ENCODE measurements at regions not wholly inside any gene's neighbourhood (a gene's known extent, or its start where the extent isn't known, plus 50 kb on each side); places are given as distances from the start of the nearest gene placed in this dataset.
"Not testable (repeated sequence)": the region's sequence is repeated elsewhere in the genome, so short reads cannot be mapped to it uniquely, and the experiment has no call there.

DNA sequence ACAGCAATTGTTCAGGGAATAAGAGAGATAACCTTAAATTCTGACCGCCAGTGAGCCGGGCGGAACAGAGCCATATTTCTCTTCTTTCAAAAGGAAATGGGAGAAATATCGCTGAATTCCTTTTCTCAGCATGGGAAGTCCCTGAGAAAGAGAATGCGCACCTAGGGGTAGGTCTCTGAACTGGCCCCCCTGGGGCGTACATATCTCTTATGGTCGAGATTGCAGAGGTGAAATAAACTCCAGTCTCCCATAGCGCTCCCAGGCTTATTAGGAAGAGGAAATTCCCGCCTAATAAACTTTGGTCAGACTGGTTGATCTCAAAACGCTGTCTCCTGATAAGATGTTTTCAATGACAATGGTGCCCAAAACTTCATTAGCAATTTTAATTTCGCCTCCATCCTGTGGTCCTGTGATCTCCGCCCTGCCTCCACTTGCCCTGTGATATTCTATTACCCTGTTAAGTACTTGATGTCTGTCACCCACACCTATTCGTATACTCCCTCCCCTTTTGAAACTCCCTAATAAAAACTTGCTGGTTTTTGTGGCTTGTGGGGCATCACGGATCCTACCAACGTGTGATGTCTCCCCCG is 195.8 kb upstream of the HMCN1 start:
- DNase-seq = not testable (repeated sequence)

DNA sequence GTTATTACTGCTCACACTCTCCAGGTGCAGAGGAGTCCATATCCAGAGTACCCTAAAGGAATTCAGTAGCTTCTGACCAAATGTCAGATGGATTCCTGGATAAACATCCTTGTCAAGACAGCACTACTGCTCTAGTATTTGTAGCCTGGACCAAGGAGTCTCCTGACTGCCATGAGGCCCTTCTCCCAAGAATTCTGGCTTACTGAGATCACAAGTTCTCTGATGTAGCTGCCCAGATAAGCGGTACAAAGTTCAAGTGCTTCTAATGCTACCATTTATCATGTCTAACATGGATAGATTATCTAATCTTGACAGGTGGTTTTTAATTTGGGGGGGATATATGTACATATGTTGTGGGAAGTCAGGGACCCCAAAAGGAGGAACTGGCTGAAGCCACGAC is 196.6 kb upstream of the HMCN1 start:
- DNase-seq = no peak

- DNase-seq = no peak
Observed at GRCh38 chr1:185536165-185536920, 197.8 kb upstream of the HMCN1 start.

GRCh38 chr1:185535621-185536020 is 198.6 kb upstream of the HMCN1 start:
- DNase-seq = no peak

DNA sequence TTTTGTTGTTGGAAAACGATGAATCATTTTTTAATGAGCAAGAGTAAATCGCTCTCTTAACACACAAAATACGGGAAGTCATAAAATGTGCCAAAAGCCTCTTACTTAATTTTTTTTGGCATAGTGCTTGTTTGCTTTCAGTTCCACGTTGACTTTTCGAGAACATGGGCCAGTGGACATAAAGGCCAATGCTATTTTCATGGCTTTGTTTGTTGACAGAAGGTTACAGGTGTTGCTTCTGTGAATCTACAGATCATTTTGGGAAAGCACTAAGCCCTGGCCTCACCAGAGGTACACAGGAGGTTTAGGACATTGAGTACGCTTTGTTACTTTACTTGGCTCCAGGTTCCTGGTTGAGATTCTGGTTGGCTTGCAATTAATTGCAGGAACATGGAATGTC is 199.4 kb upstream of the HMCN1 start:
- no peak for DNase-seq

DNA sequence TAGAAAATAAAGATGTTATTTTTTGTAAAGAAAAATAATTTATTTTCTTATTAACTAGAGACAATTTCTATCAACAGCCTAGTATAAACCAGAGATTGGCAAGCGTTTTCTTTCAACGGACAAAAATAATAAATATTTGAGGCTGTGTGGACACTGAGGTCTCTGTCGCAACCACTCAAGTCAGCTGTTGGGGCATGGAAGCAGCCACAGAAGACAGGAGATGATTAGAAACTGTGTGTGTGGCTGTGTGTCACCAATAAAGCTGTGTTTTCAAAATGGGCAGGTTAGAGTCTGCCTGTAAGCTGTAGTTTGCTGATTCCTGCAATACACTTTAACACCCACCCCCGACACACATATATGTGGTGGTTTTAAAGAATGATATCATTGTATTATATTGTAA is 200.6 kb upstream of the HMCN1 start:
- DNase-seq = no peak

GRCh38 chr1:185532856-185533255 is 201.3 kb upstream of the HMCN1 start:
- DNase-seq = no peak

DNA sequence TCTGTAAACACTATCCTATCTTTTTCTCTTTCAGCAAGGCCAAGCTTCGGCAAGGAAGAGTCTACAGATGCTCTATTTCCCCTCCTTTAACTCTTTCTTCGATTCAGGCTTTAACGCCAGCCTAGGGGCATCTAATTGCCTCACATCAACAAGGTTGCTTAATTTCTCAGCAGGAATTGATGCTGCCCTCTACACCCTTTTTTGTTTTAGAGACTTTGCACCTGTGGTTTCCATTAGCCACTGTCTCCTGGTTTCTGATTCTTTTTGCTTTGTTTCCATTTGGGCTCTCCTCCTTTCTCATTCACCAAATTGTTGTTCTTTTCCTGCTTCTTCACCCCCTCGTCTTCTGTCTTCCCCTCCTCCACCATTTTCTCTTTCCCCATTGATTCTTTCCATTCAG is 202.4 kb upstream of the HMCN1 start:
- no peak for DNase-seq

DNA sequence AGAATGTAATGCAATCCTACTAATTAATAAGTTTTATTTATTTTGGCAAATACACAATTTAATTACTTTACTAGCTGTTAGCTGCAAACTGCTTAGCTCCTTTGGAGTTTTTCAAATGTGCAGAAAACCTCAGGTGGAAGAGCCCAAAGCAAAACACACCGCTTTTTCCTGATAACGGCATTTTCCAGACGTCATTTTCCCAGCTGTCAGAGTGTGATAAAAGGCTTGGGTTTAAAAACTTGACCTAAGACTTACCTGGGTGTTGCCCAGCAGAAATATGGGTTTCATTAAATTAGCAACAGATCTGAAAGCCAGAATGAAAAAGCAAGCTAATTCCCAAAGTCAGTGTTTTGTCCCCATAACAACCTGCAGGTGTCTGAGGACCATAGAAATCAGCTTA is 204.0 kb upstream of the HMCN1 start:
- no peak for DNase-seq

GRCh38 chr1:185529673-185530072 is 204.5 kb upstream of the HMCN1 start:
- no peak for DNase-seq

DNA sequence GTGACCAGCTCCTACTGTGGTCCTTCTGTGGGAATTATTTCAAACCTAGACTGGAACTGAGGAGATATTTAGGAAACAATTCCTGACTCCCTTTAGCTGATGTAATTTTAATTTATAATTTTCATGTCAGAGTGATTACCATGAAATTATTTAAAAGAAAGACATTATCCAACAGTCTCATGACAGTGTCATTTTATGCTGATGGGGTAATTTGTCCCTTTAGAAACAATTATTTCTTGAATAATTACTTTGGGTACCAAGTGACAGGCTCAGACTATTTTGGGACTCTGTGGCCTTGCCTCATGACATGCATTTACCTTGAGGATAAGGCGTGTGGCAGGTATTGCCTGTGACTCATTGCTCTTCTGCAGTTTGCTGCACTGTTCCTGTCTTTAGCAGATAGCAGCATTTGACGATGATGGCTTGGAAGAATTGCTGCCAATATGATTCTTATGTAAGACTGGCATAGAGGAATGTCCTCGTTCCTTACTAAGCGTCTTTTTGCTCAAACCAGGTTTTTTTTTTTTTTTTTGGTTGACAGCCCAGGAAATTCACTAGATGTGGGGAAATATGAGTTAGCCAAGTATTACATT is 206.0 kb upstream of the HMCN1 start:
- no peak for DNase-seq

- DNase-seq = no peak
Observed at GRCh38 chr1:185526344-185527307, 207.6 kb upstream of the HMCN1 start.

- DNase-seq = peak; percentile 15
Observed at GRCh38 chr1:185520188-185520920, 203.3 kb upstream of the IVNS1ABP start.

DNA sequence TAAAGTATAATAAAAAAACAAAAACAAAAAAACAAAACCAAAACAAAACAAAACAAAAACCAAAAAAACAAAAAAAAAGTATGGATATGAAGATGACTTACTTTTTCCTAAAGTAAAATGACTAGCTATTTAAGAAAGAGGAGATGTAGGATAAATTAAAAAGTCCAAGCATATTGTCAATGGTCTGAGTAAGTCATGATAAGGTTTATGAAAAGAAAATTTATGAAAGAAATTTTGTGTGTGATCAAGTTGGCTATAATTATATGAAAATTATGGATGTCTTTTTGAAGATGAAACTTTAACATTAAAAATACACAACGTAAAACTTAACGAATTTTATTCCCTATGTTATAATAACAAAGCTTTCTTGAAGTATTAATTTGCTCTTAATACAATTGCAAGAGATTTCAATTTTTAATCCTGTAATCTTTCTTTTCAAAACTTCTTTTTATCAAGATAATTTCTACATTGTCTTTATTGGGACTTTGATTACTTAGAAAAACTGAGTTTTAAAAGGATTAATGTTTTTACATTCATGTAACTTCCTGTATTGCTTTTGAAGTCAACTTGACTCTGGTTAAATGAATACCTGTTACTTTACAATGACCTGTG is 200.9 kb upstream of the IVNS1ABP start:
- no peak for DNase-seq

DNA sequence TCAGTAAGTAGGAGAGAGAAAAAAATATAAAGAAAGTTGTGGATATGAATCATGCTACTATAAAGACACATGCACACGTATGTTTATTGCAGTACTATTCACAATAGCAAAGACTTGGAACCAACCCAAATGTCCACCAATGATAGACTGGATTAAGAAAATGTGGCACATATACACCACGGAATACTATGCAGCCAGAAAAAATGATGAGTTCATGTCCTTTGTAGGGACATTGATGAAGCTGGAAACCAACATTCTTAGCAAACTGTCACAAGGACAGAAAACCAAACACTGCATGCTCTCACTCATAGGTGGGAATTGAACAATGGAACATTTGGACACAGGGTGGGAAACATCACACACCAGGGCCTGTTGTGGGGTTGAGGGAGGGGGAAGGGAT is 200.3 kb upstream of the IVNS1ABP start:
- DNase-seq = not testable (repeated sequence)

DNA sequence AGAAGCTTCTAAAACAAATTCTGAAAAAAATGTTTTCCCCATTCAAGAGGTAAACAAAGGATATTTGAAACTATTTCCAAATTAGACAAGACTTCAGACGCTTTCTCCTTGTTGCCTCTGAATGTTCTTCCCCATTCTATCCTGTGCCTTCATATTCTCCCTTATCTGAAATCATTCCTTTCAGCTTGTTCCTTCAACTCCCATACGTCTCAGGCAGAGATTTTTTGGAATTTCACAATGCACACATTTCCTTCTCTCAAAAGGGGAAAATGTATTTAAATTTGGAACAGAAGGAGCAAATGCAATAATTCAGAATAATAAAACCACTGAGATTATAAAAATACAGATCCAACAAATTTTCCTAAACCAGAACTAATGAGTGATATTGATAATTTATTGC is 198.7 kb upstream of the IVNS1ABP start:
- no peak for DNase-seq

DNA sequence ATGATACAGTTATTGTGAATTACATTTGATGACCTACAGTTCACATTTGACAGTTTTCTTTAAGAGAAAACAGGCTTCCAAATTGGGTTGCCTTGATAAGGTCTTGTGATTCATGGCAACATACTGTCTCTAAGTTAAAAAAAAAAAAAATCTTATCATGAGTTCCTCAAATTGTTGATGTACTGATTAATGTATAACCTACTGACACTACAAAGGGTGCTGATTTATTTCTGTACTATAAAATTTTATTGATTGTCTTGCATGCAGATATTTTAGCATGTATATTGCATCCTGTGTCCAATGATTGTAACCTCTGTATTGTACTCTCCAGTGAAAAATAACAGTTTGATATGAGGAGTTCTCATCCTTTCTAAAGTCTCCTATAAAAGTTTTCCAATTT is 197.3 kb upstream of the IVNS1ABP start:
- DNase-seq = no peak

- DNase-seq = no peak
Observed at GRCh38 chr1:185512442-185512841, 195.4 kb upstream of the IVNS1ABP start.

DNA sequence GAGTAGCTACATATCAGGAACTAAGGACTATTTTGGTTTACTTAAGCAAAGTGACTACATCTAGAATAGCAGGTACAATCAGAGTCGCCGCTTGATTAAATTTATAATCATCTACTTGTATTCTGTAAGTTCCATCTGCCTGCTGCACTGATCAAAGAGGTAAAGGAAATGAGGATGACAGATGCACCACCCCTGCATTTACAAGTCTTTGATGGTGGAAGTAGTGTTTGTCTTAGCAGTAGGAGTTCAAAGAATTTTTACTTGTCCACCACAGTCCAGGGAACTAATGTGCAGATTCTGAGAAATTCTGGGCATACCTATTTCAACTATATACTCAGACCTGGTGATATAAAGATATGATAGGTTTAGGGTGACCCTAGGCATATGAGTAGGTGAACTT is 184.1 kb upstream of the IVNS1ABP start:
- no peak for DNase-seq

DNA sequence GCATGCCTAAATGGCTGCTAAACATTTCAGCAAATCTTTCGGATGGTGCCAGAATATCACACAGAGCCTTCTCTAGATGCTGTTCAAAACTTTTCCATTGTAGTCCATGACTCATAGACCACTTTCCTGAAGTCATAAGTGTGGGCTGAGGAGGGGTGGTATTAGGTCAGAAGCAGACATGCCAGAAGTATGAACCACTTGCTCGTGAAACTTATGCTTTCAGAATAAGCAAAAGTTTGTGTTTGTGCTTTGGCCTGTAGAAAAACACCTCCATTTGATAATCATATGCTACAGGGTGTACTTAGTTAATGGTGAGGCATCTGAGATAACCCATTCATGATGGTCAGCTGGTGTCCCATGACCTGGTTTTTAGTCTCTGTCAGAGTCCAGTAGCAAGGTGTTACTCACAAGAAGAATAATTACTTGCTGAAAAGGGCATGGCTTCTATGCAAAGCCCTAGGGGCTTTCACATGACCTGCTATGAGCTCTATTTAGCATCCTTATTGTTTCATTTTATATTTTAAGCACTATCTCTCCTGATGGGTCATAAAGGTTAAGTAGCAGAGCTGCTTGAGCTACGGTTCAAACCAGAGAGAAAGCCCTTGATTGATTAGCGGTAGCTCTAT is 183.1 kb upstream of the IVNS1ABP start:
- DNase-seq = no peak

DNA sequence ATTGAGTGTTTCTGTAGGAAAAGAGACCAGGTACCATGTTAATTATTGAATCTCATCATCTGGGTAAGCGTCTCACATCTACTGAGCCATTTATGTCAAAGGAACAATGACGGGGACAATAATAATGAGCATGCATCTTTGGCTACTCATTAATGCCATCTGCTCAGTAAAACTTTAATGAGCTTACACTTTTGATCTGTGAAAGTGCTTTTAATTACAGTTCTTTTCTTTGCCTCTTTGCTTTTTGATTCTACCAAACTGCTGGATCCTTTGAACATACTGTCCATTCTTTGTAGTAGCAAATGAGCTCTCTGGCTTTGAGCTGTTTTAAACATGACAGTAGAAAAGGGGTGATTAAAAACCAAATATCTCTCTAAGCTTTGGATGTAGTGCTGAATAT is 181.2 kb upstream of the IVNS1ABP start:
- no peak for DNase-seq

- no peak for DNase-seq
Observed at GRCh38 chr1:185497177-185497576, 180.1 kb upstream of the IVNS1ABP start.

Data from activated CD4-positive, alpha-beta T cell treated with anti-CD3 and anti-CD28 coated beads, Interleukin-2, Interleukin-6, amounts not matched to agents 100 ng/mL and 50 ng/mL, durations not matched to agents 16 hours and 8 hours (primary cell).